ENCODE measurements at regions not wholly inside any gene's neighbourhood (a gene's known extent, or its start where the extent isn't known, plus 50 kb on each side); places are given as distances from the start of the nearest gene placed in this dataset.

DNA sequence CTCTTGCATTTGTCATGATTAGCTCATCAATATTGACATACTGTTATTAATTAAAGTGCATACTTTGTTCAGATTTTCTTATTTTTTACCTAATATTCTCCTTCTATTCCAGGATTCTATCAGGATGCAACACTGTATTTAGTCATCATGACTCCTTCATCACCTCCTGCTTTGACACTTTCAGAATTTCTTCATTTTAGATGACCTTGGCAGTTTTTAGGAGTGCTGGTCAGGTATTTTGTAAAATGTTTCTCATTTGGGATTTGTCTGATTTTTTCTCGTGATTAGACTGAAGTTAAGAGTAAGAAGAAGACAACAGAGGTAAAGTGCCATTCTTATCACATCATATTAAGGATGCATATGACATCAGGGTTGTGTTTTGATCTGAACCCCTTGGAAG is 167.0 kb upstream of the FOXG1 start:
- WGBS, 2 experiments (ENCODE audit: extremely low coverage in 2 of 2, insufficient read length in 1 of 2) = no CpG with 5 or more reads among the region's 1 CpG
- no peak overlapping the region for H4K8ac ChIP-seq (ENCODE audit: low read depth in 2 of 2, low read length in 2 of 2)
- no peak overlapping the region for H2AK5ac ChIP-seq (ENCODE audit: low read depth, low read length)
- no peaks in the 10 kb centered on the region for H3K9me3 ChIP-seq (ENCODE audit: control insufficient read depth, insufficient read depth, low read length)
- H3K27ac ChIP-seq (ENCODE audit: insufficient read depth, low read length) = no peak overlapping the region
- no peak overlapping the region for H2BK15ac ChIP-seq (ENCODE audit: low read depth, low read length)
- no peak overlapping the region for H3K4me2 ChIP-seq (ENCODE audit: low read depth, low read length)
- H3K56ac ChIP-seq (ENCODE audit: extremely low read depth, insufficient read depth, low read length) = no peak overlapping the region
- CTCF ChIA-PET = no interaction called here
- in situ Hi-C loops (cut with MboI; ENCODE audit: low sequenced_read_pairs) (no loop called here), dilution Hi-C loops (cut with HindIII; ENCODE audit: low sequenced_read_pairs, unreplicated experiment) (no loop called here), intact Hi-C loops (cut with micrococcal nuclease) (no loop called here)
- H3K79me1 ChIP-seq (ENCODE audit: low read depth in 1 of 2, low read length in 2 of 2) = no peaks in the 10 kb centered on the region
- POLR2A ChIA-PET (ENCODE audit: unreplicated experiment) = no interaction called here
- no peaks in the 10 kb centered on the region for H4K20me1 ChIP-seq (ENCODE audit: insufficient read depth, low read length)
- no peak for DNase-seq
- H3K36me3 ChIP-seq (ENCODE audit: control insufficient read depth, insufficient read depth, low read length) = no peaks in the 10 kb centered on the region
- no peak overlapping the region for H2BK20ac ChIP-seq (ENCODE audit: low read depth, low read length)
- no peak overlapping the region for H3K18ac ChIP-seq (ENCODE audit: low read depth, low read length)
- no peak overlapping the region for H2BK120ac ChIP-seq (ENCODE audit: low read depth, low read length)
- H2AK9ac ChIP-seq (replicated peaks; ENCODE audit: low read depth, low read length, poor library complexity) = no peak overlapping the region
- no peak overlapping the region for H2BK5ac ChIP-seq (ENCODE audit: low read depth, low read length, poor library complexity, severe bottlenecking)
- no peaks in the 10 kb centered on the region for H3K4me1 ChIP-seq (ENCODE audit: control insufficient read depth, insufficient read depth, low read length)
- ATAC-seq (ENCODE audit: low read depth) = no peak
- H3K4me3 ChIP-seq (ENCODE audit: insufficient read depth, low read depth, low read length) = no peak overlapping the region
- no peaks in the 10 kb centered on the region for H3K9me1 ChIP-seq (ENCODE audit: insufficient read depth, low read length)
- TF ChIP-seq SMC3 (IDR thresholded peaks at IDR 0.05; ENCODE audit: low read depth, low read length) (no peak), POLR2A (IDR thresholded peaks at IDR 0.05; ENCODE audit: low read depth, low read length) (no peak), CHD1 (IDR thresholded peaks at IDR 0.05; ENCODE audit: low read depth, low read length) (no peak), BHLHE40 (IDR thresholded peaks at IDR 0.05; ENCODE audit: low read depth, low read length) (no peak), FOS (IDR thresholded peaks at IDR 0.05; ENCODE audit: low read depth, low read length) (no peak), CTCF (conservative IDR thresholded peaks at IDR 0.05; ENCODE audit: low read depth, low read length) (no peak), MAFK (IDR thresholded peaks at IDR 0.05; ENCODE audit: low read depth, low read length) (no peak), CEBPB (IDR thresholded peaks at IDR 0.05; ENCODE audit: low read depth, low read length) (no peak), MXI1 (IDR thresholded peaks at IDR 0.05; ENCODE audit: borderline replicate concordance, low read depth, low read length) (no peak), RCOR1 (IDR thresholded peaks at IDR 0.05; ENCODE audit: insufficient replicate concordance, low read length) (no peak), NFE2L2 (IDR thresholded peaks at IDR 0.05; ENCODE audit: low read depth, low read length) (no peak), RFX5 (IDR thresholded peaks at IDR 0.05; ENCODE audit: low read depth, low read length) (no peak), RAD21 (IDR thresholded peaks at IDR 0.05; ENCODE audit: low read length) (no peak), MAZ (IDR thresholded peaks at IDR 0.05; ENCODE audit: borderline replicate concordance, low read depth, low read length) (no peak)
- TF ChIP-seq, protein P1, sequence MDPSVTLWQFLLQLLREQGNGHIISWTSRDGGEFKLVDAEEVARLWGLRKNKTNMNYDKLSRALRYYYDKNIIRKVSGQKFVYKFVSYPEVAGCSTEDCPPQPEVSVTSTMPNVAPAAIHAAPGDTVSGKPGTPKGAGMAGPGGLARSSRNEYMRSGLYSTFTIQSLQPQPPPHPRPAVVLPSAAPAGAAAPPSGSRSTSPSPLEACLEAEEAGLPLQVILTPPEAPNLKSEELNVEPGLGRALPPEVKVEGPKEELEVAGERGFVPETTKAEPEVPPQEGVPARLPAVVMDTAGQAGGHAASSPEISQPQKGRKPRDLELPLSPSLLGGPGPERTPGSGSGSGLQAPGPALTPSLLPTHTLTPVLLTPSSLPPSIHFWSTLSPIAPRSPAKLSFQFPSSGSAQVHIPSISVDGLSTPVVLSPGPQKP (IDR thresholded peaks at IDR 0.05; ENCODE audit: borderline replicate concordance, low read depth, low read length) = no peak
- TF ChIP-seq, protein P2, sequence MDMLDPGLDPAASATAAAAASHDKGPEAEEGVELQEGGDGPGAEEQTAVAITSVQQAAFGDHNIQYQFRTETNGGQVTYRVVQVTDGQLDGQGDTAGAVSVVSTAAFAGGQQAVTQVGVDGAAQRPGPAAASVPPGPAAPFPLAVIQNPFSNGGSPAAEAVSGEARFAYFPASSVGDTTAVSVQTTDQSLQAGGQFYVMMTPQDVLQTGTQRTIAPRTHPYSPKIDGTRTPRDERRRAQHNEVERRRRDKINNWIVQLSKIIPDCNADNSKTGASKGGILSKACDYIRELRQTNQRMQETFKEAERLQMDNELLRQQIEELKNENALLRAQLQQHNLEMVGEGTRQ (IDR thresholded peaks at IDR 0.05; ENCODE audit: low read depth, low read length) = no peak
- no peak overlapping the region for H4K5ac ChIP-seq (ENCODE audit: low read depth, low read length)
- no peak overlapping the region for H3K9ac ChIP-seq (ENCODE audit: low read depth, low read length)
- no peak overlapping the region for H4K91ac ChIP-seq (ENCODE audit: insufficient read depth, low read depth, low read length)
- no TSS peak for BruUV-seq (replicated peaks)
- no peak overlapping the region for H3K23ac ChIP-seq (ENCODE audit: low read depth, low read length)
- no peak overlapping the region for H3K4ac ChIP-seq (ENCODE audit: low read depth, low read length)
- no peak overlapping the region for H2AFZ ChIP-seq (replicated peaks; ENCODE audit: low read length, poor library complexity)
- H3K14ac ChIP-seq (replicated peaks; ENCODE audit: low read depth, low read length) = no peak overlapping the region
- no peaks in the 10 kb centered on the region for H3K27me3 ChIP-seq (ENCODE audit: control insufficient read depth, insufficient read depth, low read length)

Measured in IMR-90 (cell line).